Ovary (tissue), 3 donors: ENCODE measurements at regions not wholly inside any gene's neighbourhood (a gene's known extent, or its start where the extent isn't known, plus 50 kb on each side); places are given as distances from the start of the nearest gene placed in this dataset.

ENCODE experiments used
- POLR2A ChIP-seq: fragments of 450-650 bp; IDR thresholded peaks from one replicate; pipeline ENCODE4 v1.6.1; 2017; ENCODE audit warnings: antibody characterized with exemption, mild to moderate bottlenecking, moderate library complexity
- TF ChIP-seq, protein P1 (sequence below), 3 donors: fragments of 450-650 bp in 2 of 3; fragments of 200-600 bp in 1 of 3; IDR thresholded peaks; one replicate each; pipeline versions ENCODE4 v1.5.1 to v1.8.0; 2016 to 2022; ENCODE audit warnings: antibody characterized with exemption in 3 of 3, mild to moderate bottlenecking in 1 of 3
- donor health status: DM: no; HTN: no; CAD: no.

DNA sequence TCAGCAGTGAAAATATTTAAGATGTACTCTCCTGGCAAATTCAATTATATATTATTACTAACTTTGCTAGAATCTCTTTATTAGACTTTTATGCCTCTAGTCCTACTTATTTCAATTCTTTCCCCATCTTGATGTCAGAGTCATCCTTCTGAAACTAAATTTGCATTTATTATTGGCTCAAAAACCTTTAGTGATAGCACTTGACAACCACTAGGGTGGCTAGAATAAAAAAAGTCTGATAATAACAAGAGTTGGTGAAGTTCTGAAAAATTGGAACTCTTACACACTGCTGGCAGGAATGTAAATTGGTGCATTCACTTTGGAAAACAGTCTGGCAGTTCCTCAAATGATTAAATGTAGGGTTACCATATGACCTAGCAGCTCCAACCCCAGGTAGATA, 73.8 kb downstream of the LSMEM1 start:
- TF ChIP-seq, protein P1, sequence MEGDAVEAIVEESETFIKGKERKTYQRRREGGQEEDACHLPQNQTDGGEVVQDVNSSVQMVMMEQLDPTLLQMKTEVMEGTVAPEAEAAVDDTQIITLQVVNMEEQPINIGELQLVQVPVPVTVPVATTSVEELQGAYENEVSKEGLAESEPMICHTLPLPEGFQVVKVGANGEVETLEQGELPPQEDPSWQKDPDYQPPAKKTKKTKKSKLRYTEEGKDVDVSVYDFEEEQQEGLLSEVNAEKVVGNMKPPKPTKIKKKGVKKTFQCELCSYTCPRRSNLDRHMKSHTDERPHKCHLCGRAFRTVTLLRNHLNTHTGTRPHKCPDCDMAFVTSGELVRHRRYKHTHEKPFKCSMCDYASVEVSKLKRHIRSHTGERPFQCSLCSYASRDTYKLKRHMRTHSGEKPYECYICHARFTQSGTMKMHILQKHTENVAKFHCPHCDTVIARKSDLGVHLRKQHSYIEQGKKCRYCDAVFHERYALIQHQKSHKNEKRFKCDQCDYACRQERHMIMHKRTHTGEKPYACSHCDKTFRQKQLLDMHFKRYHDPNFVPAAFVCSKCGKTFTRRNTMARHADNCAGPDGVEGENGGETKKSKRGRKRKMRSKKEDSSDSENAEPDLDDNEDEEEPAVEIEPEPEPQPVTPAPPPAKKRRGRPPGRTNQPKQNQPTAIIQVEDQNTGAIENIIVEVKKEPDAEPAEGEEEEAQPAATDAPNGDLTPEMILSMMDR (IDR thresholded peaks at IDR 0.05): no peak
- TF ChIP-seq POLR2A: no peak
